Natural killer cell treated with Interleukin-12 subunit alpha and Interleukin-12 subunit beta and Interleukin-15 and Interleukin-18, amount 100 ng/mL, for 72 hours (primary cell): ENCODE measurements at regions not wholly inside any gene's neighbourhood (a gene's known extent, or its start where the extent isn't known, plus 50 kb on each side); places are given as distances from the start of the nearest gene placed in this dataset.
"Not testable (repeated sequence)": the region's sequence is repeated elsewhere in the genome, so short reads cannot be mapped to it uniquely, and the experiment has no call there.

Experiments used
- ATAC-seq, 2 donors: fragments of 150-1000 bp; cut with Tn5 transposase in 1 of 2; sonication (Bioruptor Pico), chemical (Tn5 transposase) in 1 of 2; 2 replicates each; pipeline ENCODE4 v1.10.0; 2021
- DNase-seq: peaks from one replicate; pipeline ENCODE4 v3.0.0; 2022; ENCODE audit warnings: low spot score
- H3K27ac Mint-ChIP-seq, 2 donors: 1 replicate in 1 of 2; 2 replicates in 1 of 2; pipeline ENCODE4 v1.8.0; 2022; ENCODE audit warnings: mixed read lengths in 2 of 2, mild to moderate bottlenecking in 1 of 2, moderate library complexity in 1 of 2
- H3K27me3 Mint-ChIP-seq, 2 donors: 1 replicate in 1 of 2; 2 replicates in 1 of 2; pipeline ENCODE4 v1.8.0; 2022; ENCODE audit warnings: mixed read lengths in 2 of 2
- H3K36me3 Mint-ChIP-seq: one replicate; pipeline ENCODE4 v1.8.0; 2022; ENCODE audit warnings: mixed read lengths
- H3K4me1 Mint-ChIP-seq, 2 donors: 1 replicate in 1 of 2; 2 replicates in 1 of 2; pipeline ENCODE4 v1.8.0; 2022; ENCODE audit warnings: low read depth in 2 of 2, mixed read lengths in 2 of 2, mild to moderate bottlenecking in 1 of 2
- H3K4me3 Mint-ChIP-seq: one replicate; pipeline ENCODE4 v1.8.0; 2022; ENCODE audit warnings: mixed read lengths
- H3K9me3 Mint-ChIP-seq: 2 replicates; pipeline ENCODE4 v1.8.0; 2022; ENCODE audit warnings: mixed read lengths

- peak overlapping the region; percentile 77 for H3K4me3 Mint-ChIP-seq
- peaks cover 22% of the 10 kb centered on the region for H3K36me3 Mint-ChIP-seq
- H3K27ac Mint-ChIP-seq = peak overlapping the region; percentile 60 to 65
- ATAC-seq (peak; percentile 67), DNase-seq (peak; percentile 61)
- H3K27me3 Mint-ChIP-seq = peaks cover 2 to 4% of the 10 kb centered on the region in 2 donors
- H3K9me3 Mint-ChIP-seq = peaks cover 4% of the 10 kb centered on the region
- peaks cover 26 to 36% of the 10 kb centered on the region in 2 donors for H3K4me1 Mint-ChIP-seq
Measured at GRCh38 chr21:32929633-32930038, 96.1 kb upstream of the OLIG2 start.

GRCh38 chr21:32930673-32931072 is 95.1 kb upstream of the OLIG2 start:
- Mint-ChIP-seq H3K36me3 (peaks cover 15% of the 10 kb centered on the region), H3K4me1 (peaks cover 26 to 36% of the 10 kb centered on the region in 2 donors), H3K27me3 (peaks cover 0 to 2% of the 10 kb centered on the region in 2 donors), H3K9me3 (no peaks in the 10 kb centered on the region), H3K4me3 (no peak overlapping the region), H3K27ac (no peak overlapping the region)
- DNase-seq (no peak), ATAC-seq (no peak)

GRCh38 chr21:32934068-32934467 is 91.7 kb upstream of the OLIG2 start:
- DNase-seq, H3K36me3 Mint-ChIP-seq, H3K9me3 Mint-ChIP-seq, H3K4me3 Mint-ChIP-seq, H3K27ac Mint-ChIP-seq, ATAC-seq: not testable (repeated sequence)
- Mint-ChIP-seq H3K27me3 (peaks cover 10 to 13% of the 10 kb centered on the region in 2 donors), H3K4me1 (peaks cover 26 to 43% of the 10 kb centered on the region in 2 donors)

DNA sequence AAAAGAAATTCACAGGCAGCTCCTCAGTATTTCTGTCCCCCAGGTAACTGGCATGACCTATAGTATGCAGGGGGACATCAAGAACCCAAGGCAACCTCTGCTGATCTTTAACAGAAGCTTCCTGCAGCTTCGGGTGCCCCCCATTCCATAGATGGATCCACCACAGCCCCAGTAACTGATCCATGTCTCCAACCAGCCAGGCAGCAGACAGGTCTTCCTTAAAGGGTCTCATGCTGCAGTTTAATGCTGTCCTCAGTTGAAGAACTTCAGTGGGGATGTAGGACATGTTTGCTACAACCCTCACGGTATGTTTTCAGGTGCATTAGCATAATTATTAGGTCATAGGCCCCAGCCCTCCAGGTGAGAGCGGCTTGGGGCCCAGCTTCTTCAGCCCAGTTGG is 90.9 kb upstream of the OLIG2 start:
- no peak overlapping the region for H3K27ac Mint-ChIP-seq
- no peak for ATAC-seq

GRCh38 chr21:32940079-32941014 is 85.4 kb upstream of the OLIG2 start:
- Mint-ChIP-seq H3K4me1 (peaks cover 4 to 15% of the 10 kb centered on the region in 2 donors), H3K4me3 (no peak overlapping the region)
- peak; percentile 61 for DNase-seq

More for the DNA sequence above, 90.9 kb upstream of the OLIG2 start:
- H3K27me3 Mint-ChIP-seq = peaks cover 10 to 13% of the 10 kb centered on the region in 2 donors
- no peaks in the 10 kb centered on the region for H3K9me3 Mint-ChIP-seq
- H3K36me3 Mint-ChIP-seq = no peaks in the 10 kb centered on the region
- no peak for DNase-seq
- no peak overlapping the region for H3K4me3 Mint-ChIP-seq
- peaks cover 21 to 37% of the 10 kb centered on the region in 2 donors for H3K4me1 Mint-ChIP-seq

DNA sequence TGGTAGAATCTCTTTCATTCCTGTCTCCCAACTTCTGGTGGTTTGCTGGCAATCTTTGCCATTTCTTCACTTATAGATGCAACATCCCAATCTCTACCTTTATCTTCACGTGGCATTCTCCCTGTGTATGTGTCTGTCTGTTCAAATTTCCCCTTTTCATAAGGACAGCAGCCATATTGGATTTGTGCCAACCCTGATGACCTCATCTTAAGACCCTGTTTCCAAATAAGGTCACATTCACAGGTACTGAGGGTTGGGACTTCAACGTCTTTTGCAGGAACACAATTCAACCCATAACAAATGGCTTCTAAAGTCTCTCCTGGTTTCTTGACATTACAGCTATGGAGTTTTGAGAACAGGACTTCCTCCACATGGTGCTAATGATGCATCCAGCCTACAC is 84.5 kb upstream of the OLIG2 start:
- Mint-ChIP-seq H3K9me3 (no peaks in the 10 kb centered on the region), H3K27ac (no peak overlapping the region), H3K27me3 (peaks cover 10 to 14% of the 10 kb centered on the region in 2 donors), H3K4me3 (no peak overlapping the region), H3K4me1 (peaks cover 4 to 15% of the 10 kb centered on the region in 2 donors), H3K36me3 (no peaks in the 10 kb centered on the region)
- ATAC-seq (no peak), DNase-seq (no peak)

More at GRCh38 chr21:32940079-32941014, 85.4 kb upstream of the OLIG2 start:
- peaks cover 10 to 11% of the 10 kb centered on the region in 2 donors for H3K27me3 Mint-ChIP-seq
- H3K9me3 Mint-ChIP-seq = no peaks in the 10 kb centered on the region
- H3K36me3 Mint-ChIP-seq = no peaks in the 10 kb centered on the region
- ATAC-seq = no peak
- H3K27ac Mint-ChIP-seq = no peak overlapping the region

DNA sequence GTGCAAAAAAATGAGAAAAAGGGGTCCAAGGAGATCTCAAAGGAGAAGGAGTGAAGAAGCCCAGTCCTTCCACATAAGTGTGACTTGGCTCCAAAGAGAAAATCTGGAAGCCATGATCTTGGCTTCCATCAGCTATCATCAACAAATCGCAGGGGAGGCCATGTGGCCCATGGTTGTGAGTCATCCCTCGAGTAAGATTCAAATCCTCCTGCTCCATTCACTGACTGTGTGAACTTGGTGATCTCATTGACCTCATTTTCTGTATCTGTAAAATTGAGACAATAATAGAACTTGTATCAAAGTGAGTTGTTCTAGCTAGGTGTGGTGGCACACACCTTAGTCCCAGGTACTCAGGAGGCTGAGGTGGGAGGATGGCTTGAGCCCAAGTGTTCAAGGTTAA is 79.1 kb upstream of the OLIG2 start:
- H3K4me1 Mint-ChIP-seq = peaks cover 0 to 5% of the 10 kb centered on the region in 2 donors
- H3K9me3 Mint-ChIP-seq = no peaks in the 10 kb centered on the region
- no peaks in the 10 kb centered on the region for H3K36me3 Mint-ChIP-seq
- H3K27me3 Mint-ChIP-seq = peaks cover 0 to 7% of the 10 kb centered on the region in 2 donors
- no peak overlapping the region for H3K4me3 Mint-ChIP-seq
- ATAC-seq (peak in 1 of 2 donors; percentile 57), DNase-seq (no peak)
- no peak overlapping the region for H3K27ac Mint-ChIP-seq

GRCh38 chr21:32947736-32948135 is 78.0 kb upstream of the OLIG2 start:
- Mint-ChIP-seq H3K27me3 (peaks cover 7 to 9% of the 10 kb centered on the region in 2 donors), H3K4me3 (no peak overlapping the region), H3K27ac (no peak overlapping the region), H3K4me1 (peaks cover 0 to 5% of the 10 kb centered on the region in 2 donors), H3K36me3 (no peaks in the 10 kb centered on the region), H3K9me3 (no peaks in the 10 kb centered on the region)
- DNase-seq = no peak
- no peak for ATAC-seq

GRCh38 chr21:32949701-32950100 is 76.0 kb upstream of the OLIG2 start:
- H3K27ac Mint-ChIP-seq = no peak overlapping the region
- no peaks in the 10 kb centered on the region for H3K9me3 Mint-ChIP-seq
- peaks cover 0 to 5% of the 10 kb centered on the region in 2 donors for H3K4me1 Mint-ChIP-seq
- ATAC-seq (no peak), DNase-seq (no peak)
- H3K27me3 Mint-ChIP-seq = peaks cover 15 to 25% of the 10 kb centered on the region in 2 donors
- no peak overlapping the region for H3K4me3 Mint-ChIP-seq
- H3K36me3 Mint-ChIP-seq = no peaks in the 10 kb centered on the region

GRCh38 chr21:32951041-32951440 is 74.7 kb upstream of the OLIG2 start:
- ATAC-seq (no peak), DNase-seq (no peak)
- Mint-ChIP-seq H3K4me3 (no peak overlapping the region), H3K36me3 (no peaks in the 10 kb centered on the region), H3K4me1 (peaks cover 0 to 8% of the 10 kb centered on the region in 2 donors), H3K27ac (no peak overlapping the region), H3K27me3 (peaks cover 21 to 37% of the 10 kb centered on the region in 2 donors), H3K9me3 (no peaks in the 10 kb centered on the region)

- Mint-ChIP-seq H3K27ac (no peak overlapping the region), H3K9me3 (no peaks in the 10 kb centered on the region), H3K4me3 (no peak overlapping the region), H3K4me1 (peaks cover 0 to 16% of the 10 kb centered on the region in 2 donors), H3K27me3 (peaks cover 19 to 37% of the 10 kb centered on the region in 2 donors), H3K36me3 (no peaks in the 10 kb centered on the region)
- ATAC-seq (no peak), DNase-seq (no peak)
Measured at GRCh38 chr21:32954353-32954752, 71.4 kb upstream of the OLIG2 start.

GRCh38 chr21:32955311-32956060 is 70.2 kb upstream of the OLIG2 start:
- no peak for ATAC-seq
- H3K27me3 Mint-ChIP-seq = peaks cover 22 to 37% of the 10 kb centered on the region in 2 donors
- no peaks in the 10 kb centered on the region for H3K9me3 Mint-ChIP-seq
- H3K4me3 Mint-ChIP-seq = no peak overlapping the region
- peaks cover 0 to 11% of the 10 kb centered on the region in 2 donors for H3K4me1 Mint-ChIP-seq
- no peaks in the 10 kb centered on the region for H3K36me3 Mint-ChIP-seq
- no peak overlapping the region for H3K27ac Mint-ChIP-seq
- DNase-seq = no peak

GRCh38 chr21:32956061-32956656 is 69.6 kb upstream of the OLIG2 start:
- H3K27me3 Mint-ChIP-seq = peaks cover 26 to 43% of the 10 kb centered on the region in 2 donors
- no peak for DNase-seq
- peaks cover 0 to 11% of the 10 kb centered on the region in 2 donors for H3K4me1 Mint-ChIP-seq
- H3K36me3 Mint-ChIP-seq = peaks cover 3% of the 10 kb centered on the region
- H3K27ac Mint-ChIP-seq = no peak overlapping the region
- no peaks in the 10 kb centered on the region for H3K9me3 Mint-ChIP-seq
- H3K4me3 Mint-ChIP-seq = no peak overlapping the region
- ATAC-seq = no peak
